HCT116 (cell line): ENCODE measurements at regions not wholly inside any gene's neighbourhood (a gene's known extent, or its start where the extent isn't known, plus 50 kb on each side); places are given as distances from the start of the nearest gene placed in this dataset.

Experiments
- ATAC-seq: fragments of 200-7000 bp; cut with Tn5 transposase; 2 replicates; pipeline ENCODE4 v1.9.1; 2020; ENCODE audit warnings: mild to moderate bottlenecking, moderate library complexity
- BruUV-seq: library from RNA; stranded (reverse); fragments of 400-500 nt; replicated peaks from 2 replicates; lab custom pipeline; 2021; lab: Mats Ljungman, UMichigan
- CTCF ChIA-PET: fragments of 300-600 bp; sonication (Branson Sonifier 250); formaldehyde crosslinking; loops from one replicate; lab custom pipeline; 2021; ENCODE audit warnings: antibody characterized with exemption; lab: Charles Lee
- POLR2A ChIA-PET: fragments of 300-600, 350-600 bp; sonication (Branson Sonifier 250); formaldehyde crosslinking; loops from one replicate; lab custom pipeline; 2021; ENCODE audit warnings: antibody characterized with exemption; lab: Charles Lee
- RAD21 ChIA-PET, 2 experiments: fragments of 300-600 bp; sonication (Branson Sonifier 250); formaldehyde crosslinking; loops; one replicate each; lab custom pipeline; 2023; ENCODE audit warnings: low total read pairs in 2 of 2; ENCODE audit not compliant: uncharacterized antibody in 2 of 2, unreplicated experiment in 2 of 2, low non-redundant PET in 1 of 2; lab: Charles Lee
- DNase-seq: peaks from one replicate; pipeline ENCODE4 v3.0.0-alpha.2; 2010; ENCODE audit warnings: low read depth, low spot score
- H2AFZ ChIP-seq: fragments of 200-600 bp; shearing (Covaris generic), sonication (generic); 2 replicates; pipeline ENCODE4 v1.6.1; 2017; ENCODE audit warnings: low read depth, mixed run types, mixed read lengths, antibody characterized with exemption, low read length; ENCODE audit not compliant: poor library complexity, severe bottlenecking
- H3K27ac ChIP-seq: 2 replicates; pipeline ENCODE4 v1.5.1; 2012; ENCODE audit warnings: low read depth, low read length
- H3K27me3 ChIP-seq: fragments of 200-600 bp; sonication (generic); 2 replicates; pipeline ENCODE4 v1.6.1; 2016; ENCODE audit warnings: mixed run types, low read length, mixed read lengths; ENCODE audit not compliant: insufficient read depth
- H3K36me3 ChIP-seq, 2 experiments: fragments of 200-500 bp in 1 of 2; fragments of 200-600 bp in 1 of 2; sonication (Bioruptor generic) in 1 of 2; sonication (generic) in 1 of 2; 2 replicates each; pipeline versions ENCODE4 v1.5.1 to v1.6.1; 2014 to 2016; ENCODE audit warnings: low read length in 2 of 2, inconsistent platforms in 1 of 2, mixed read lengths in 1 of 2, mixed run types in 1 of 2; ENCODE audit not compliant: insufficient read depth in 2 of 2, control insufficient read depth in 1 of 2
- H3K4me1 ChIP-seq, 2 experiments: fragments of 200-600 bp in 1 of 2; sonication (generic) in 1 of 2; 2 replicates each; pipeline versions ENCODE4 v1.5.1 to v1.6.1; 2012 to 2017; ENCODE audit warnings: low read length in 2 of 2, inconsistent platforms in 1 of 2, mild to moderate bottlenecking in 1 of 2, mixed read lengths in 1 of 2, mixed run types in 1 of 2, moderate library complexity in 1 of 2; ENCODE audit not compliant: insufficient read depth in 2 of 2, control insufficient read depth in 1 of 2
- H3K4me2 ChIP-seq: fragments of 200-600 bp; sonication (generic); 2 replicates; pipeline ENCODE4 v1.6.1; 2017; ENCODE audit warnings: mixed run types, low read length, mixed read lengths
- H3K4me3 ChIP-seq, 2 experiments: fragments of 200-600 bp in 1 of 2; sonication (generic) in 1 of 2; replicated peaks in 1 of 2; 2 replicates each; pipeline ENCODE4 v1.5.1; 2011 to 2016; ENCODE audit warnings: low read length in 2 of 2, control low read depth in 1 of 2, low read depth in 1 of 2, mild to moderate bottlenecking in 1 of 2, mixed read lengths in 1 of 2, mixed run types in 1 of 2
- H3K79me2 ChIP-seq: fragments of 200-600 bp; sonication (generic); 2 replicates; pipeline ENCODE4 v1.6.1; 2017; ENCODE audit warnings: mild to moderate bottlenecking, mixed run types, low read length, moderate library complexity, mixed read lengths; ENCODE audit not compliant: insufficient read depth
- H3K9ac ChIP-seq: fragments of 200-600 bp; sonication (generic); 2 replicates; pipeline ENCODE4 v1.6.1; 2016; ENCODE audit warnings: low read length, mixed read lengths
- H3K9me2 ChIP-seq: fragments of 200-600 bp; sonication (generic), shearing (Covaris generic); 2 replicates; pipeline ENCODE4 v1.6.1; 2017; ENCODE audit warnings: mixed run types, mild to moderate bottlenecking, moderate library complexity; ENCODE audit not compliant: insufficient read depth
- H3K9me3 ChIP-seq, 2 experiments: fragments of 200-500 bp in 1 of 2; fragments of 200-600 bp in 1 of 2; sonication (Bioruptor generic) in 1 of 2; sonication (generic) in 1 of 2; 2 replicates each; pipeline ENCODE4 v1.6.1; 2014 to 2017; ENCODE audit warnings: low read length in 2 of 2, mixed read lengths in 2 of 2, inconsistent platforms in 1 of 2, low read depth in 1 of 2, mild to moderate bottlenecking in 1 of 2, mixed run types in 1 of 2, moderate library complexity in 1 of 2; ENCODE audit not compliant: control insufficient read depth in 1 of 2, insufficient read depth in 1 of 2
- H4K20me1 ChIP-seq: fragments of 200-600 bp; sonication (generic), shearing (Covaris generic); 2 replicates; pipeline ENCODE4 v1.6.1; 2017; ENCODE audit warnings: mixed run types, mild to moderate bottlenecking, moderate library complexity; ENCODE audit not compliant: insufficient read depth
- CBX3 ChIP-seq: IDR thresholded peaks from 2 replicates; pipeline ENCODE4 v1.6.1; 2012; ENCODE audit warnings: low read depth
- ELF1 ChIP-seq: IDR thresholded peaks from 2 replicates; pipeline ENCODE4 v1.6.1; 2012; ENCODE audit warnings: low read depth, borderline replicate concordance
- EZH2 ChIP-seq: fragments of 200-600 bp; sonication (generic); IDR thresholded peaks from 2 replicates; pipeline ENCODE4 v1.6.1; 2017; ENCODE audit warnings: antibody characterized with exemption, mixed run types
- EZH2phosphoT487 ChIP-seq: fragments of 200-600 bp; IDR thresholded peaks from 2 replicates; pipeline ENCODE4 v1.6.1; 2018; ENCODE audit warnings: antibody characterized with exemption, borderline replicate concordance
- FOSL1 ChIP-seq: IDR thresholded peaks from 2 replicates; pipeline ENCODE4 v1.6.1; 2012; ENCODE audit warnings: low read depth
- JUND ChIP-seq: IDR thresholded peaks from 2 replicates; pipeline ENCODE4 v1.6.1; 2012
- POLR2A ChIP-seq: IDR thresholded peaks from 2 replicates; pipeline ENCODE4 v1.7.0; 2011; ENCODE audit warnings: borderline replicate concordance; ENCODE audit not compliant: insufficient read depth, insufficient read length; ENCODE audit errors: extremely low read depth
- POLR2AphosphoS5 ChIP-seq: IDR thresholded peaks from 2 replicates; pipeline ENCODE4 v1.6.1; 2011; ENCODE audit warnings: mild to moderate bottlenecking, low read depth, low read length, moderate library complexity
- RAD21 ChIP-seq: IDR thresholded peaks from 2 replicates; pipeline ENCODE4 v1.6.1; 2012; ENCODE audit warnings: low read depth, mild to moderate bottlenecking
- SIN3A ChIP-seq: IDR thresholded peaks from 2 replicates; pipeline ENCODE4 v1.6.1; 2012; ENCODE audit warnings: low read depth
- SRF ChIP-seq: IDR thresholded peaks from 2 replicates; pipeline ENCODE4 v1.6.1; 2012; ENCODE audit warnings: low read depth
- TCF7L2 ChIP-seq: IDR thresholded peaks from 2 replicates; pipeline ENCODE4 v1.7.0; 2011; ENCODE audit warnings: borderline replicate concordance, inconsistent platforms; ENCODE audit not compliant: insufficient read depth, insufficient read length; ENCODE audit errors: extremely low read depth
- intact Hi-C: fragments of 100-400 bp; cut with micrococcal nuclease; formaldehyde crosslinking; loops from 2 replicates; pipeline ENCODE4 v1.10.0; 2022
- TF ChIP-seq, protein P1 (sequence below): IDR thresholded peaks from 2 replicates; pipeline ENCODE4 v1.6.1; 2012; ENCODE audit warnings: low read depth
- TF ChIP-seq, protein P2 (sequence below): IDR thresholded peaks from 2 replicates; pipeline ENCODE4 v1.6.1; 2011; ENCODE audit warnings: mild to moderate bottlenecking, low read length, moderate library complexity; ENCODE audit not compliant: insufficient replicate concordance; ENCODE audit errors: extremely low read depth

- intact Hi-C loops = no loop called here
- RAD21 ChIA-PET = no interaction called here
- no peaks in the 10 kb centered on the region for H3K4me1 ChIP-seq
- no peak overlapping the region for H3K4me3 ChIP-seq
- no peak overlapping the region for H3K4me2 ChIP-seq
- H3K36me3 ChIP-seq = no peaks in the 10 kb centered on the region
- BruUV-seq = no TSS peak
- ATAC-seq (no peak), DNase-seq (no peak)
- no peak overlapping the region for H2AFZ ChIP-seq
- CTCF ChIA-PET = no interaction called here
- no peak for TF ChIP-seq FOSL1
- no peak for TF ChIP-seq EZH2phosphoT487
- TF ChIP-seq POLR2AphosphoS5 = no peak
- TF ChIP-seq RAD21 = no peak
- no peak for TF ChIP-seq EZH2
- TF ChIP-seq POLR2A = no peak
- TF ChIP-seq CBX3 = no peak
- no peak overlapping the region for H3K27ac ChIP-seq
- H3K9ac ChIP-seq = no peak overlapping the region
- H3K27me3 ChIP-seq = no peaks in the 10 kb centered on the region; the same call in 1 of the 2 replicates
- no peaks in the 10 kb centered on the region for H3K79me2 ChIP-seq
- no peaks in the 10 kb centered on the region for H3K9me2 ChIP-seq
- POLR2A ChIA-PET = no interaction called here
- no peaks in the 10 kb centered on the region for H4K20me1 ChIP-seq
- H3K9me3 ChIP-seq = no peaks in the 10 kb centered on the region
Observed at GRCh38 chr3:116586285-116586944, 123.2 kb upstream of the TUSC7 start.

DNA sequence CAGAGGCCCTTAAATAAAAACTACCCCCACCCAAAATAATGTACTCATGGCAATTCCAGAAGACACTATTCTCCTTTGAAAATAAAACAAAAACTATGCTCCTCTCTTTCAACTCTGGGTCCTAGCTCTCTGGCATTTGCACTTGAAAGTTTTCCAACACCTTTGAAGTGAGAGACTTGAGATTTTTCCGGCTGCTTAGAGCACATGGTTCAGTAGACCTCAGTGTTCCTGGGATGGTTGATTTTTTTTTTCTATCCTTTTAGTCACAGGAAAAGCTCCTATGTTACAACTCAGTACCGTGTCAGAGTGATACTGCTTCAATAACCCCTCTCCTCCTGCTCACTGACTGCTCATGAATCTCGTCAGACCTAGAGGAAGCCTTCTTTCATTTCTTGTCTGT, 118.3 kb upstream of the TUSC7 start:
- ATAC-seq (no peak), DNase-seq (no peak)
- H3K4me1 ChIP-seq = no peaks in the 10 kb centered on the region
- H3K9ac ChIP-seq = no peak overlapping the region
- CTCF ChIA-PET = no interaction called here
- no peaks in the 10 kb centered on the region for H3K9me3 ChIP-seq
- no peak overlapping the region for H2AFZ ChIP-seq
- H3K27ac ChIP-seq = no peak overlapping the region
- no peak for TF ChIP-seq POLR2AphosphoS5
- no peak for TF ChIP-seq ELF1
- TF ChIP-seq POLR2A = no peak
- no peak for TF ChIP-seq JUND
- TF ChIP-seq EZH2phosphoT487 = no peak
- no peak for TF ChIP-seq RAD21
- TF ChIP-seq TCF7L2 = no peak
- TF ChIP-seq, protein P1, sequence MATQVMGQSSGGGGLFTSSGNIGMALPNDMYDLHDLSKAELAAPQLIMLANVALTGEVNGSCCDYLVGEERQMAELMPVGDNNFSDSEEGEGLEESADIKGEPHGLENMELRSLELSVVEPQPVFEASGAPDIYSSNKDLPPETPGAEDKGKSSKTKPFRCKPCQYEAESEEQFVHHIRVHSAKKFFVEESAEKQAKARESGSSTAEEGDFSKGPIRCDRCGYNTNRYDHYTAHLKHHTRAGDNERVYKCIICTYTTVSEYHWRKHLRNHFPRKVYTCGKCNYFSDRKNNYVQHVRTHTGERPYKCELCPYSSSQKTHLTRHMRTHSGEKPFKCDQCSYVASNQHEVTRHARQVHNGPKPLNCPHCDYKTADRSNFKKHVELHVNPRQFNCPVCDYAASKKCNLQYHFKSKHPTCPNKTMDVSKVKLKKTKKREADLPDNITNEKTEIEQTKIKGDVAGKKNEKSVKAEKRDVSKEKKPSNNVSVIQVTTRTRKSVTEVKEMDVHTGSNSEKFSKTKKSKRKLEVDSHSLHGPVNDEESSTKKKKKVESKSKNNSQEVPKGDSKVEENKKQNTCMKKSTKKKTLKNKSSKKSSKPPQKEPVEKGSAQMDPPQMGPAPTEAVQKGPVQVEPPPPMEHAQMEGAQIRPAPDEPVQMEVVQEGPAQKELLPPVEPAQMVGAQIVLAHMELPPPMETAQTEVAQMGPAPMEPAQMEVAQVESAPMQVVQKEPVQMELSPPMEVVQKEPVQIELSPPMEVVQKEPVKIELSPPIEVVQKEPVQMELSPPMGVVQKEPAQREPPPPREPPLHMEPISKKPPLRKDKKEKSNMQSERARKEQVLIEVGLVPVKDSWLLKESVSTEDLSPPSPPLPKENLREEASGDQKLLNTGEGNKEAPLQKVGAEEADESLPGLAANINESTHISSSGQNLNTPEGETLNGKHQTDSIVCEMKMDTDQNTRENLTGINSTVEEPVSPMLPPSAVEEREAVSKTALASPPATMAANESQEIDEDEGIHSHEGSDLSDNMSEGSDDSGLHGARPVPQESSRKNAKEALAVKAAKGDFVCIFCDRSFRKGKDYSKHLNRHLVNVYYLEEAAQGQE = no peak
- TF ChIP-seq SIN3A = no peak
- TF ChIP-seq SRF = no peak
- TF ChIP-seq, protein P2, sequence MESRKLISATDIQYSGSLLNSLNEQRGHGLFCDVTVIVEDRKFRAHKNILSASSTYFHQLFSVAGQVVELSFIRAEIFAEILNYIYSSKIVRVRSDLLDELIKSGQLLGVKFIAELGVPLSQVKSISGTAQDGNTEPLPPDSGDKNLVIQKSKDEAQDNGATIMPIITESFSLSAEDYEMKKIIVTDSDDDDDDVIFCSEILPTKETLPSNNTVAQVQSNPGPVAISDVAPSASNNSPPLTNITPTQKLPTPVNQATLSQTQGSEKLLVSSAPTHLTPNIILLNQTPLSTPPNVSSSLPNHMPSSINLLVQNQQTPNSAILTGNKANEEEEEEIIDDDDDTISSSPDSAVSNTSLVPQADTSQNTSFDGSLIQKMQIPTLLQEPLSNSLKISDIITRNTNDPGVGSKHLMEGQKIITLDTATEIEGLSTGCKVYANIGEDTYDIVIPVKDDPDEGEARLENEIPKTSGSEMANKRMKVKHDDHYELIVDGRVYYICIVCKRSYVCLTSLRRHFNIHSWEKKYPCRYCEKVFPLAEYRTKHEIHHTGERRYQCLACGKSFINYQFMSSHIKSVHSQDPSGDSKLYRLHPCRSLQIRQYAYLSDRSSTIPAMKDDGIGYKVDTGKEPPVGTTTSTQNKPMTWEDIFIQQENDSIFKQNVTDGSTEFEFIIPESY = no peak
- no peak for TF ChIP-seq EZH2
- peaks cover 3% of the 10 kb centered on the region; the same call in 1 of the 2 replicates for H3K27me3 ChIP-seq
- POLR2A ChIA-PET = no interaction called here
- intact Hi-C loops = no loop called here
- H4K20me1 ChIP-seq = no peaks in the 10 kb centered on the region
- RAD21 ChIA-PET = no interaction called here
- H3K79me2 ChIP-seq = no peaks in the 10 kb centered on the region
- no TSS peak for BruUV-seq
- no peak overlapping the region for H3K4me3 ChIP-seq
- no peaks in the 10 kb centered on the region for H3K9me2 ChIP-seq
- no peak overlapping the region for H3K4me2 ChIP-seq
- no peaks in the 10 kb centered on the region for H3K36me3 ChIP-seq
